NT2/D1 (cell line): ENCODE measurements at regions not wholly inside any gene's neighbourhood (a gene's known extent, or its start where the extent isn't known, plus 50 kb on each side); places are given as distances from the start of the nearest gene placed in this dataset.

Experiments used
- SUZ12 ChIP-seq: IDR thresholded peaks from 2 replicates; pipeline ENCODE4 v1.6.1; 2011; ENCODE audit not compliant: insufficient read length, insufficient read depth; ENCODE audit errors: extremely low read depth
- ZNF274 ChIP-seq: IDR thresholded peaks from 2 replicates; pipeline ENCODE4 v1.6.1; 2011; ENCODE audit warnings: mild to moderate bottlenecking, low read depth, low read length

DNA sequence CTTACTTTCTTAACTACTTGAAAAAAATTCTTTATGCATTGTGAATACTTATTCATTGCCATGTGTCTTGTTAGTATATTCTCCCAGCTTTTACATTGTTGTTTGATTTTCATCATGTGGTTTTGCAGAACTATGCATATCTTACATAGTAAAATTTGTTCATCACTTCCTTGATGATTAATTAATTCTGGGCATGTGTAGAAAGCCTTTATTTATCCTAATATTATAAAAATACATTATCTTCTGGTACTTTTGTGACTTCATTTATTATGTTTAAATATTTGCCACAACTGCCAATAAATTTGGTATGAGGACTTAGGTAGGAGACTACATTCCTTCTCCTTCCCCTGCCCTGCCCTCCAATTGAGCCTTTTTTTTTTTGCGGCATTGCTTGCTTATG lies 166.0 kb upstream of the ZNF32 start:
- TF ChIP-seq ZNF274 (no peak), SUZ12 (no peak)
